B cell (primary cell): ENCODE measurements at regions not wholly inside any gene's neighbourhood (a gene's known extent, or its start where the extent isn't known, plus 50 kb on each side); places are given as distances from the start of the nearest gene placed in this dataset.

Experiments
- ATAC-seq: fragments of 200-7000 bp; cut with Tn5 transposase; one replicate; pipeline ENCODE4 v1.10.0; 2021; ENCODE audit warnings: low read depth, mild to moderate bottlenecking, moderate number of reproducible peaks, moderate library complexity
- CTCF ChIA-PET: fragments of 350-600 bp; sonication (Branson Sonifier 250); formaldehyde crosslinking; loops from one replicate; lab custom pipeline; 2021; ENCODE audit warnings: antibody characterized with exemption, inconsistent platforms; lab: Charles Lee
- POLR2A ChIA-PET: fragments of 350-600 bp; sonication (Branson Sonifier 250); formaldehyde crosslinking; loops from one replicate; lab custom pipeline; 2021; ENCODE audit warnings: antibody characterized with exemption; lab: Charles Lee
- DNase-seq: peaks from one replicate; pipeline ENCODE4 v3.0.0; 2013
- H2AFZ ChIP-seq: 2 replicates; pipeline ENCODE4 v1.6.1; 2012; ENCODE audit warnings: mild to moderate bottlenecking, low read depth, low read length; ENCODE audit not compliant: insufficient read depth, poor library complexity, severe bottlenecking
- H3K27ac ChIP-seq, 2 donors: 1 replicate in 1 of 2; 2 replicates in 1 of 2; pipeline ENCODE4 v1.5.1; 2012 to 2013; ENCODE audit warnings: low read length in 2 of 2, mild to moderate bottlenecking in 2 of 2, moderate library complexity in 1 of 2
- H3K27me3 ChIP-seq, 4 experiments: fragments of 200-600 bp in 1 of 4; sonication (generic) in 1 of 4; replicated peaks in 1 of 4; 1 replicate in 2 of 4; 2 replicates in 2 of 4; pipeline versions ENCODE4 v1.6.1 to v1.7.0; 2013 to 2016; ENCODE audit warnings: low read length in 3 of 4, mild to moderate bottlenecking in 2 of 4, mixed read lengths in 1 of 4, moderate library complexity in 1 of 4; ENCODE audit not compliant: insufficient read depth in 4 of 4, control insufficient read depth in 3 of 4; ENCODE audit errors: control extremely low read depth in 1 of 4
- H3K36me3 ChIP-seq, 2 experiments: replicated peaks in 1 of 2; 1 replicate in 1 of 2; 2 replicates in 1 of 2; pipeline versions ENCODE4 v1.6.1 to v1.7.1; 2013; ENCODE audit warnings: low read length in 1 of 2; ENCODE audit not compliant: insufficient read depth in 2 of 2, control insufficient read depth in 1 of 2; ENCODE audit errors: control extremely low read depth in 1 of 2, extremely low read depth in 1 of 2
- H3K4me1 ChIP-seq, 2 donors: fragments of 200-600 bp in 1 of 2; sonication (generic) in 1 of 2; 1 replicate in 1 of 2; 2 replicates in 1 of 2; pipeline versions ENCODE4 v1.5.1 to v1.6.1; 2013 to 2017; ENCODE audit warnings: low read length in 2 of 2; ENCODE audit not compliant: control insufficient read depth in 2 of 2, insufficient read depth in 2 of 2
- H3K4me2 ChIP-seq: replicated peaks from 2 replicates; pipeline ENCODE3; 2012; ENCODE audit warnings: mild to moderate bottlenecking, low read depth, low read length; ENCODE audit not compliant: poor library complexity, severe bottlenecking
- H3K4me3 ChIP-seq, 5 experiments: fragments of 200-600 bp in 1 of 5; sonication (generic) in 1 of 5; 1 replicate in 3 of 5; 2 replicates in 2 of 5; pipeline versions ENCODE4 v1.5.1 to v1.7.0; 2011 to 2016; ENCODE audit warnings: low read length in 4 of 5, mild to moderate bottlenecking in 4 of 5, low read depth in 2 of 5, control low read depth in 1 of 5, moderate library complexity in 1 of 5; ENCODE audit not compliant: insufficient read depth in 1 of 5; ENCODE audit errors: control extremely low read depth in 1 of 5, extremely low read depth in 1 of 5
- H3K79me2 ChIP-seq: fragments of 200-600 bp; sonication (generic); one replicate; pipeline ENCODE4 v1.6.0; 2016; ENCODE audit warnings: low read length; ENCODE audit not compliant: control insufficient read depth, insufficient read depth
- H3K9ac ChIP-seq: fragments of 200-600 bp; sonication (generic); 2 replicates; pipeline ENCODE4 v1.6.1; 2017; ENCODE audit warnings: mild to moderate bottlenecking, low read length, moderate library complexity
- H3K9me3 ChIP-seq, 3 donors: one replicate each; pipeline versions ENCODE4 v1.6.1 to v1.7.1; 2013; ENCODE audit warnings: low read length in 2 of 3; ENCODE audit not compliant: control insufficient read depth in 2 of 3, insufficient read depth in 1 of 3; ENCODE audit errors: control extremely low read depth in 1 of 3
- H4K20me1 ChIP-seq: 2 replicates; pipeline ENCODE4 v1.6.0; 2012; ENCODE audit warnings: mild to moderate bottlenecking, low read length; ENCODE audit not compliant: insufficient read depth, control insufficient read depth, poor library complexity, severe bottlenecking
- H3K27ac Mint-ChIP-seq: one replicate; pipeline ENCODE4 v1.8.0; 2021; ENCODE audit warnings: mixed read lengths
- H3K27me3 Mint-ChIP-seq: one replicate; pipeline ENCODE4 v1.8.0; 2021; ENCODE audit warnings: mixed read lengths
- H3K4me1 Mint-ChIP-seq: one replicate; pipeline ENCODE4 v1.8.0; 2021; ENCODE audit warnings: mixed read lengths
- H3K4me3 Mint-ChIP-seq: one replicate; pipeline ENCODE4 v1.8.0; 2021; ENCODE audit warnings: mixed read lengths
- H3K9me3 Mint-ChIP-seq: one replicate; pipeline ENCODE4 v1.8.0; 2022; ENCODE audit warnings: mixed read lengths; ENCODE audit not compliant: insufficient read depth
- EZH2 ChIP-seq: IDR thresholded peaks from 2 replicates; pipeline ENCODE4 v1.6.1; 2012; ENCODE audit warnings: borderline replicate concordance, low read depth, mild to moderate bottlenecking, moderate library complexity, low read length; ENCODE audit not compliant: insufficient read depth, poor library complexity, severe bottlenecking
- WGBS: methylation state at CpG from one replicate; pipeline ENCODE4 v1.1.5; 2013; ENCODE audit warnings: missing lambda C conversion rate; ENCODE audit not compliant: insufficient coverage; 5-methylcytosine and 5-hydroxymethylcytosine counted together
- intact Hi-C: fragments of 100-400 bp; cut with micrococcal nuclease; formaldehyde crosslinking; loops from one replicate; pipeline ENCODE4 v1.10.0; 2022
- TF ChIP-seq, protein P1 (sequence below): fragments of 200-600 bp; IDR thresholded peaks from one replicate; pipeline ENCODE4 v1.8.0; 2022; ENCODE audit warnings: antibody characterized with exemption, mild to moderate bottlenecking

- Histone ChIP-seq H3K27me3 (no peaks in the 10 kb centered on the region), H3K4me3 (no peak overlapping the region), H3K36me3 (no peaks in the 10 kb centered on the region), H3K9me3 (peaks cover 0 to 8% (median 7%) of the 10 kb centered on the region in 3 donors), H2AFZ (no peak overlapping the region), H3K4me2 (no peak overlapping the region), H4K20me1 (no peaks in the 10 kb centered on the region), H3K9ac (no peak overlapping the region), H3K27ac (no peak overlapping the region), H3K79me2 (no peaks in the 10 kb centered on the region), H3K4me1 (no peaks in the 10 kb centered on the region)
- TF ChIP-seq, protein P1, sequence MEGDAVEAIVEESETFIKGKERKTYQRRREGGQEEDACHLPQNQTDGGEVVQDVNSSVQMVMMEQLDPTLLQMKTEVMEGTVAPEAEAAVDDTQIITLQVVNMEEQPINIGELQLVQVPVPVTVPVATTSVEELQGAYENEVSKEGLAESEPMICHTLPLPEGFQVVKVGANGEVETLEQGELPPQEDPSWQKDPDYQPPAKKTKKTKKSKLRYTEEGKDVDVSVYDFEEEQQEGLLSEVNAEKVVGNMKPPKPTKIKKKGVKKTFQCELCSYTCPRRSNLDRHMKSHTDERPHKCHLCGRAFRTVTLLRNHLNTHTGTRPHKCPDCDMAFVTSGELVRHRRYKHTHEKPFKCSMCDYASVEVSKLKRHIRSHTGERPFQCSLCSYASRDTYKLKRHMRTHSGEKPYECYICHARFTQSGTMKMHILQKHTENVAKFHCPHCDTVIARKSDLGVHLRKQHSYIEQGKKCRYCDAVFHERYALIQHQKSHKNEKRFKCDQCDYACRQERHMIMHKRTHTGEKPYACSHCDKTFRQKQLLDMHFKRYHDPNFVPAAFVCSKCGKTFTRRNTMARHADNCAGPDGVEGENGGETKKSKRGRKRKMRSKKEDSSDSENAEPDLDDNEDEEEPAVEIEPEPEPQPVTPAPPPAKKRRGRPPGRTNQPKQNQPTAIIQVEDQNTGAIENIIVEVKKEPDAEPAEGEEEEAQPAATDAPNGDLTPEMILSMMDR, result no peak
- no peak for TF ChIP-seq EZH2
- peaks cover 8% of the 10 kb centered on the region for H3K9me3 Mint-ChIP-seq
- POLR2A ChIA-PET, result no interaction called here
- CTCF ChIA-PET, result no interaction called here
- no peaks in the 10 kb centered on the region for H3K27me3 Mint-ChIP-seq
- no peak overlapping the region for H3K27ac Mint-ChIP-seq
- no peaks in the 10 kb centered on the region for H3K4me1 Mint-ChIP-seq
- DNase-seq (no peak), ATAC-seq (no peak)
- no peak overlapping the region for H3K4me3 Mint-ChIP-seq
- intact Hi-C loops, result no loop called here
These were observed 916.0 kb upstream of the GJE1 start for GRCh38 chr6:141216726-141217125.

- Histone ChIP-seq H3K9ac (no peak overlapping the region), H3K79me2 (no peaks in the 10 kb centered on the region), H3K36me3 (no peaks in the 10 kb centered on the region), H3K9me3 (no peaks in the 10 kb centered on the region), H3K4me3 (no peak overlapping the region), H3K4me1 (no peaks in the 10 kb centered on the region), H3K27ac (no peak overlapping the region), H3K27me3 (no peaks in the 10 kb centered on the region), H2AFZ (no peak overlapping the region), H4K20me1 (no peaks in the 10 kb centered on the region), H3K4me2 (no peak overlapping the region)
- Mint-ChIP-seq H3K4me3 (no peak overlapping the region), H3K27me3 (no peaks in the 10 kb centered on the region), H3K27ac (no peak overlapping the region), H3K9me3 (no peaks in the 10 kb centered on the region), H3K4me1 (no peaks in the 10 kb centered on the region)
- ChIA-PET CTCF (no interaction called here), POLR2A (no interaction called here)
- no peak for TF ChIP-seq EZH2
- TF ChIP-seq, protein P1, result no peak
- intact Hi-C loops, result no loop called here
- no peak for DNase-seq
- ATAC-seq, result no peak
- no CpG with 5 or more reads among the region's 1 CpG for WGBS
These were observed 920.4 kb upstream of the GJE1 start for GRCh38 chr6:141212296-141212695.
